GM23248 (cell line): ENCODE measurements at regions not wholly inside any gene's neighbourhood (a gene's known extent, or its start where the extent isn't known, plus 50 kb on each side); places are given as distances from the start of the nearest gene placed in this dataset.

Experiments used
- EZH2 ChIP-seq: fragments of 200-600 bp; sonication (generic); IDR thresholded peaks from 2 replicates; pipeline ENCODE4 v1.6.1; 2018; ENCODE audit warnings: antibody characterized with exemption, mild to moderate bottlenecking; ENCODE audit not compliant: insufficient read depth, poor library complexity, severe bottlenecking
- EZH2phosphoT487 ChIP-seq: fragments of 200-600 bp; sonication (generic); IDR thresholded peaks from 2 replicates; pipeline ENCODE4 v1.6.1; 2018; ENCODE audit warnings: antibody characterized with exemption, moderate library complexity, mild to moderate bottlenecking, low read depth; ENCODE audit not compliant: insufficient read depth

DNA sequence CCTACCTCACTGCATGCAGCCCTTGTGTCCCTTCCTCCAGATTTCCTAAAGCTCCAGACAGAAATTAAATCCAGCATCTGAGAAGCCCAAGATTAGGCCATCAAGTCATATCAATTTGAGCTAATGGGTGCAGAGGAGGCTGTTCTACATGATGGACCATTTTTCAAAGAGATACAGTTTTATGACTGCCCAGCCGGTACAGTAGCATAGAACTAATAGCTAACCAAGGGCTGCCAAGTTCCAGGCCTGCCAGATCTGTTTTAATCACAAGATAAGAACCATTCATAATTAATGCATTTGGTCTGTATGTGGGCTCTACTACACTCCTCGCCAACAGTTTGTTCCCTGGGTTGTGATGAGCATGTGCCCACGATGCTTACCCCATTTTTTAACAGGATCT, 64.9 kb downstream of the PABIR2 start:
- no peak for TF ChIP-seq EZH2
- TF ChIP-seq EZH2phosphoT487, result no peak
